ENCODE measurements at regions not wholly inside any gene's neighbourhood (a gene's known extent, or its start where the extent isn't known, plus 50 kb on each side); places are given as distances from the start of the nearest gene placed in this dataset.

- TF ChIP-seq, protein P1, sequence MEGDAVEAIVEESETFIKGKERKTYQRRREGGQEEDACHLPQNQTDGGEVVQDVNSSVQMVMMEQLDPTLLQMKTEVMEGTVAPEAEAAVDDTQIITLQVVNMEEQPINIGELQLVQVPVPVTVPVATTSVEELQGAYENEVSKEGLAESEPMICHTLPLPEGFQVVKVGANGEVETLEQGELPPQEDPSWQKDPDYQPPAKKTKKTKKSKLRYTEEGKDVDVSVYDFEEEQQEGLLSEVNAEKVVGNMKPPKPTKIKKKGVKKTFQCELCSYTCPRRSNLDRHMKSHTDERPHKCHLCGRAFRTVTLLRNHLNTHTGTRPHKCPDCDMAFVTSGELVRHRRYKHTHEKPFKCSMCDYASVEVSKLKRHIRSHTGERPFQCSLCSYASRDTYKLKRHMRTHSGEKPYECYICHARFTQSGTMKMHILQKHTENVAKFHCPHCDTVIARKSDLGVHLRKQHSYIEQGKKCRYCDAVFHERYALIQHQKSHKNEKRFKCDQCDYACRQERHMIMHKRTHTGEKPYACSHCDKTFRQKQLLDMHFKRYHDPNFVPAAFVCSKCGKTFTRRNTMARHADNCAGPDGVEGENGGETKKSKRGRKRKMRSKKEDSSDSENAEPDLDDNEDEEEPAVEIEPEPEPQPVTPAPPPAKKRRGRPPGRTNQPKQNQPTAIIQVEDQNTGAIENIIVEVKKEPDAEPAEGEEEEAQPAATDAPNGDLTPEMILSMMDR (IDR thresholded peaks at IDR 0.05): no peak
- TF ChIP-seq ZFX (IDR thresholded peaks at IDR 0.05; ENCODE audit: borderline replicate concordance): no peak
These were observed 96.7 kb downstream of the NFKBIZ start for GRCh38 chr3:101945980-101946379.
